ENCODE measurements at regions not wholly inside any gene's neighbourhood (a gene's known extent, or its start where the extent isn't known, plus 50 kb on each side); places are given as distances from the start of the nearest gene placed in this dataset.

DNA sequence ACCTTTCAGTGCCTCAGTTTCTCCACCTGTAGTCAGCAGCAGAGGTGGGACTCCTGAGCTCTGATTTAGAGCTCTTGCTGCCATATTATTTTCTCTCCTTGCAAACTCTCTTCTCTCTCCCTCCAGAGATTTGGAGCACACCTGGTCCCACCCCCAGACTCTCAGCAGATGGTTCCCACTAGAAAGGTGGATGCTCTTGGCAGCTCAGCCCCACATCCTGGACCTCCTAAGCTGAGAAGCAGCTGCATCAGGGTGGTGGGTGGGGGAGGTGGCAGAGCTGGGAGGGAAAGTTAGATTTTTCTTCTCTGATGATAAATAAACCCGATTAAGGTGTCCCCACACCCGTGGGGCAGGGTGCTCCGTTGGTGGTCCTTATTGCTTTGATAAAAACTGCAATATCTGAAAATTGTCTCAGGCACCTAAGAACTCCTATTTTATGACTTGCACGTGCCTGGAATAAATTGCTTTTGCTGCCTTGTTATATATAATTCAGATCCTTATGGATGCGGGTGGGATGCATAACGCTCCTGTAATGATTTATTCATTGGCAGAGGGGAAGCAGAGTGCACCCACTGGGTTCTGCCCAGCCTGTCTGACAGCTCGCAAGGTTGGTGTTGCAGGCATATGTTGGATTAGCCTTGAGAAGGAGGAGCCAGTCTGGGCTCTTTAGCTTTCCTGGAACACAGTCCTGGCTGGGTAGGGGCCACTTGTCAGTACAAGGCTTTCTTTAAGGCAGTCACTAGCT is 214.2 kb downstream of the SUDS3 start:
- TF ChIP-seq, protein P1, sequence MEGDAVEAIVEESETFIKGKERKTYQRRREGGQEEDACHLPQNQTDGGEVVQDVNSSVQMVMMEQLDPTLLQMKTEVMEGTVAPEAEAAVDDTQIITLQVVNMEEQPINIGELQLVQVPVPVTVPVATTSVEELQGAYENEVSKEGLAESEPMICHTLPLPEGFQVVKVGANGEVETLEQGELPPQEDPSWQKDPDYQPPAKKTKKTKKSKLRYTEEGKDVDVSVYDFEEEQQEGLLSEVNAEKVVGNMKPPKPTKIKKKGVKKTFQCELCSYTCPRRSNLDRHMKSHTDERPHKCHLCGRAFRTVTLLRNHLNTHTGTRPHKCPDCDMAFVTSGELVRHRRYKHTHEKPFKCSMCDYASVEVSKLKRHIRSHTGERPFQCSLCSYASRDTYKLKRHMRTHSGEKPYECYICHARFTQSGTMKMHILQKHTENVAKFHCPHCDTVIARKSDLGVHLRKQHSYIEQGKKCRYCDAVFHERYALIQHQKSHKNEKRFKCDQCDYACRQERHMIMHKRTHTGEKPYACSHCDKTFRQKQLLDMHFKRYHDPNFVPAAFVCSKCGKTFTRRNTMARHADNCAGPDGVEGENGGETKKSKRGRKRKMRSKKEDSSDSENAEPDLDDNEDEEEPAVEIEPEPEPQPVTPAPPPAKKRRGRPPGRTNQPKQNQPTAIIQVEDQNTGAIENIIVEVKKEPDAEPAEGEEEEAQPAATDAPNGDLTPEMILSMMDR (conservative IDR thresholded peaks at IDR 0.05; ENCODE audit: control insufficient read depth, insufficient read depth, low read depth, low read length) = no peak
- no peak overlapping the region for H3K4me3 ChIP-seq (ENCODE audit: control insufficient read depth, low read depth, low read length)
- no peak for DNase-seq (ENCODE audit: low read depth)

DNA sequence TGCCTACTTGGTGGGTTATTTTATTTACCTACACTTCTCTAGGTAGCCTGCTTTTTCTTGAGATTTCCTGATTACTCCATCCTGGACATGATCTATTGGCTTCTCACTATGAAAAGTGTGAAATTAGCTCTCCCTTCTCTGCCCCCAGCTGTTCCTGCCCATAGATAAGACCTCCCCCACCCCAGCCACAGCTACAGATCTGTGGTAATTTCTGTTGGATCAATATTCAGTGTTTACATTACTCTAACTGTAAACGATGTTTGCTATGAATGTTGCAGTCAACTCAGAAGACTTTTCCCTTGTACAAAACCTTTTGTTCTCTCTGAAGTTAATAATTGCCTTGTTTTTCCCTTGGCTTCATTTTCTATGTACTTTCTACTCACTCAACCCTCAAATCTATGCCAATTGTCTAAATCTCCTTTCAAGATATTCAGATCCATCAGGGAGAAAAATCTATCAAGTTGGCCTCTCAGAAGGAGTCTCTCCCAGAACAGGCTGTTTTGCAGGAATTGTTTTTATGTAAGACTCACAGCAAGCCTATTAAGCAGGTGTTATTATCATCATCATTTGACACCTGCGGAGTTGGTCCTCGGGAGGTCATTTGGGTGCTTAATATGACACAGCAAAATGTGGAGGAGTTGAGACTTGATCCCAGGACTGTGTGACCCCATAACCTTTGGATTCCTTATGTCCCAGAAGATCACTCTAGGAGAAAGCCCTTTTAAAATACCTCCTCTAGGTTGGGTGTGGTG is 227.4 kb downstream of the SUDS3 start:
- no peak overlapping the region for H3K4me3 ChIP-seq (ENCODE audit: control insufficient read depth, low read depth, low read length)
- DNase-seq (ENCODE audit: low read depth) = no peak
- TF ChIP-seq, protein P1 (conservative IDR thresholded peaks at IDR 0.05; ENCODE audit: control insufficient read depth, insufficient read depth, low read depth, low read length) = no peak

DNA sequence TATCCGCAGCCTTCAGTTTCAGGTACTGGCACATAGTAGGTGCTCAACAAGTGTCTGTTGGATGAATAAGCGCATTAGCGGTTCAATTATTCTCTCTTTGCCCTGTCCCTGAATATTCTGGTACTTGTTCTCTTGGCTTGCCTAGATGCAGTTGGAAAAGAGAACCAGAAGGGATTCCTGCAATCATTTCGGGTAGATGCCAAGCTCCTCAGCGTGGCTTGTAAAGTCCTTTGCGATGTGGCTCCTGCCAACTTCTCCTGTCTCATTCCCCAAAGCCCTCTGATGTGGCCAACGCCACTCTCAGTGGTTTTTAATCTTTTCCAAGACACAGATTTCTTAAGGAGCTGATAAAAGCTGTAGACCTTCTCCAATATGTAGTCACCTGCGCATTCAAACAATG is 230.3 kb downstream of the SUDS3 start:
- no peak for DNase-seq (ENCODE audit: low read depth)
- H3K4me3 ChIP-seq (ENCODE audit: control insufficient read depth, low read depth, low read length) = no peak overlapping the region
- TF ChIP-seq, protein P1 (conservative IDR thresholded peaks at IDR 0.05; ENCODE audit: control insufficient read depth, insufficient read depth, low read depth, low read length) = no peak

DNA sequence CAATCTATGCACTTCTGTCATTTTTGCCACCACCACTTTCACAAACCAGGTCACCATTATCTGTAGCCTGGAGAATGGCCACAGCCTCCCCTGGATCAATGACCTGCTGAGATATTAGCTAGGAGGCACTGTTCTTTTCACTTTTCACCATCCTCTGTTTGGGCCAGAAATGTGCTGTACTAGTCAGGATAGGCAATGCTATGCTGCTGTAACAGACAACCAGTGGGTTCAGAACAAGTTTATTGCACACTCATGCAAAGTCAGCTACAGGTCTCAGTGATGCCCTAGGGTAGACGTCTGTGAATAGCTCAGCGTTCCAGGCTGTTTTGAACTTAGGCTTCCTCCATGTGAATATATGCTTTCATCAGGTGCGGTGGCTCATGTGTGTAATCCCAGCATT is 231.5 kb downstream of the SUDS3 start:
- TF ChIP-seq, protein P1 (conservative IDR thresholded peaks at IDR 0.05; ENCODE audit: control insufficient read depth, insufficient read depth, low read depth, low read length) = no peak
- H3K4me3 ChIP-seq (ENCODE audit: control insufficient read depth, low read depth, low read length) = no peak overlapping the region
- no peak for DNase-seq (ENCODE audit: low read depth)

DNA sequence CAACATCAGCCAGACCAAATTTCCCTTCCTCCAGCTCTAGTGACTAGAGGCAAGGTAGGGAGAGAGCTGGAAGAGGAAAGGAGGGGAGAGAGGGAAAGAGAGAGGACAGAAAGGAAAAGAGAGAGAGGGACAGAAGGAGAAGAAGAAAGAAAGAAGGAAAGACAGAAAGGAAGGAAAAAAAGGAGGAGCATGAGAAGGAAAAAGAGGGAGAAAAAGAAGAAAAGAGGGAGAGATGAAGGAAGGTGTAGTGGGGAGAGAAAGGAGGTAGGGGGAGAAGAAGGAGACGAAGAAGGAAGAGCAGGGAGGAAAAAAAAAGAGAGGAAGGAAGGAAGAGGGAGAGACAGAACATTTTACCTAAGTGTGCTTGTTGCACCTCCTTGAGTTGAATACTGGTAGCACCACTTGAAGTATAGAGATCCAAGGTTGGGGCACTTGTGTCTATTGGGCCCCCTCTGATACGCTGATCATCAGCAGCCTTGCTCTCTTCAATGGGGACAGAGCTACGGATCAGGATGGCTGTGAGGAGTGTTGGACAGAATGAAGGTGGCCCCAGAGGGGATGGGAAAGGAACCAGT is 232.5 kb downstream of the SUDS3 start:
- TF ChIP-seq, protein P1 (conservative IDR thresholded peaks at IDR 0.05; ENCODE audit: control insufficient read depth, insufficient read depth, low read depth, low read length) = no peak
- H3K4me3 ChIP-seq (ENCODE audit: control insufficient read depth, low read depth, low read length) = no peak overlapping the region
- DNase-seq (ENCODE audit: low read depth) = no peak

DNA sequence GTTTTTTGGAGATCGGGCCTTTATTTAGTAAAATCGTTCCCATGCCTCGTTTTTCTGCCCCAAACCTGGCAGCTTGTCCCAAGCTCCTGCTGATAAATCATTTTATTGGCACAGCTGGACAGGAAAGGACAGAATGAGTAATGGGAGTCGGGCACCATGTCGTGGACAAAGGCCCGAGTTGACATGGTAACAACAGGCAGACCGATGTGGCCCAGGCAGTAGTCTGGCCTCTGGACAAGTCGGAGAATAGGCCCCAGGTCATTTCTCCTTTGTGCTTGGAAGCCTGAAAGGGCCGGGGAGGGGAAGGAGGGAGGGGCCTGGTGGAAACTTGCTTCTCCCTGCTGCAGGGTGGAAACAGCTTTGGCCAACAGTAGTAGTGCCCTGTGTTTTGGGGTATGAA is 234.9 kb downstream of the SUDS3 start:
- DNase-seq (ENCODE audit: low read depth) = no peak
- TF ChIP-seq, protein P1 (conservative IDR thresholded peaks at IDR 0.05; ENCODE audit: control insufficient read depth, insufficient read depth, low read depth, low read length) = no peak
- no peak overlapping the region for H3K4me3 ChIP-seq (ENCODE audit: control insufficient read depth, low read depth, low read length)
